Keratinocyte (primary cell): ENCODE measurements at regions not wholly inside any gene's neighbourhood (a gene's known extent, or its start where the extent isn't known, plus 50 kb on each side); places are given as distances from the start of the nearest gene placed in this dataset.

Source experiments
- DNase-seq: peaks from one replicate; pipeline ENCODE4 v3.0.0-alpha.2; 2011; ENCODE audit warnings: low read depth, missing footprints, low spot score
- FAIRE-seq: peaks from 2 replicates; lab custom pipeline; 2011; peaks lifted over from hg19 to GRCh38; lab: Jason Lieb, UNC
- H2AFZ ChIP-seq: 2 replicates; pipeline ENCODE4 v1.6.0; 2012; ENCODE audit warnings: low read length, control low read depth, inconsistent platforms; ENCODE audit not compliant: control insufficient read depth
- H3K27ac ChIP-seq: 2 replicates; pipeline ENCODE4 v1.5.1; 2011; ENCODE audit warnings: low read length; ENCODE audit not compliant: control insufficient read depth, insufficient read depth
- H3K27me3 ChIP-seq: 3 replicates; pipeline ENCODE4 v1.6.0; 2011; ENCODE audit warnings: low read length; ENCODE audit not compliant: control insufficient read depth, insufficient read depth; ENCODE audit errors: extremely low read depth
- H3K36me3 ChIP-seq, 2 experiments: 2 replicates in 1 of 2; 3 replicates in 1 of 2; pipeline ENCODE4 v1.5.1; 2011; ENCODE audit warnings: low read length in 2 of 2, mild to moderate bottlenecking in 1 of 2; ENCODE audit not compliant: control insufficient read depth in 2 of 2, insufficient read depth in 2 of 2; ENCODE audit errors: extremely low read depth in 1 of 2
- H3K4me1 ChIP-seq: 3 replicates; pipeline ENCODE4 v1.5.1; 2011; ENCODE audit warnings: low read length; ENCODE audit not compliant: control insufficient read depth, insufficient read depth; ENCODE audit errors: extremely low read depth
- H3K4me2 ChIP-seq: 3 replicates; pipeline ENCODE4 v1.6.0; 2011; ENCODE audit warnings: low read depth, low read length; ENCODE audit not compliant: control insufficient read depth, insufficient read depth; ENCODE audit errors: extremely low read depth
- H3K4me3 ChIP-seq, 3 experiments: fragments of 200-600 bp in 1 of 3; sonication (generic) in 1 of 3; 2 replicates in 2 of 3; 3 replicates in 1 of 3; pipeline ENCODE4 v1.5.1; 2011 to 2016; ENCODE audit warnings: low read length in 3 of 3, mild to moderate bottlenecking in 3 of 3, control low read depth in 2 of 3, inconsistent platforms in 1 of 3, low read depth in 1 of 3, mixed read lengths in 1 of 3, mixed run types in 1 of 3, moderate library complexity in 1 of 3; ENCODE audit not compliant: control insufficient read depth in 2 of 3, insufficient read depth in 2 of 3; ENCODE audit errors: extremely low read depth in 1 of 3
- H3K79me2 ChIP-seq: 2 replicates; pipeline ENCODE4 v1.6.0; 2012; ENCODE audit warnings: low read length; ENCODE audit not compliant: control insufficient read depth, insufficient read depth
- H3K9ac ChIP-seq: 3 replicates; pipeline ENCODE4 v1.6.0; 2011; ENCODE audit warnings: low read length; ENCODE audit not compliant: control insufficient read depth, insufficient read depth; ENCODE audit errors: extremely low read depth
- H3K9me1 ChIP-seq: 3 replicates; pipeline ENCODE4 v1.6.0; 2011; ENCODE audit warnings: low read length; ENCODE audit not compliant: control insufficient read depth, insufficient read depth; ENCODE audit errors: extremely low read depth
- H3K9me3 ChIP-seq: 2 replicates; pipeline ENCODE4 v1.5.1; 2012; ENCODE audit warnings: low read depth, low read length; ENCODE audit not compliant: control insufficient read depth
- H4K20me1 ChIP-seq: 3 replicates; pipeline ENCODE4 v1.6.0; 2011; ENCODE audit warnings: low read length; ENCODE audit not compliant: control insufficient read depth, insufficient read depth; ENCODE audit errors: extremely low read depth
- CTCF ChIP-seq, 3 experiments: IDR thresholded peaks in 1 of 3; conservative IDR thresholded peaks in 1 of 3; optimal IDR thresholded peaks in 1 of 3; 2 replicates in 2 of 3; 3 replicates in 1 of 3; pipeline versions ENCODE3 to v1.5.1; 2011; ENCODE audit warnings: low read length in 3 of 3, mild to moderate bottlenecking in 3 of 3, moderate library complexity in 2 of 3, control low read depth in 1 of 3, inconsistent platforms in 1 of 3; ENCODE audit not compliant: insufficient read depth in 2 of 3; ENCODE audit errors: extremely low read depth in 1 of 3
- EZH2 ChIP-seq: IDR thresholded peaks from one replicate; pipeline ENCODE4 v1.6.1; 2012; ENCODE audit warnings: inconsistent platforms, mild to moderate bottlenecking, low read length, moderate library complexity
- dilution Hi-C: fragments of 300-500 bp; cut with MboI; formaldehyde crosslinking; loops from one replicate; pipeline ENCODE4 v1.7.0; 2020; ENCODE audit warnings: low sequenced_read_pairs; ENCODE audit not compliant: extremely low pct_ligation_motif_present

DNA sequence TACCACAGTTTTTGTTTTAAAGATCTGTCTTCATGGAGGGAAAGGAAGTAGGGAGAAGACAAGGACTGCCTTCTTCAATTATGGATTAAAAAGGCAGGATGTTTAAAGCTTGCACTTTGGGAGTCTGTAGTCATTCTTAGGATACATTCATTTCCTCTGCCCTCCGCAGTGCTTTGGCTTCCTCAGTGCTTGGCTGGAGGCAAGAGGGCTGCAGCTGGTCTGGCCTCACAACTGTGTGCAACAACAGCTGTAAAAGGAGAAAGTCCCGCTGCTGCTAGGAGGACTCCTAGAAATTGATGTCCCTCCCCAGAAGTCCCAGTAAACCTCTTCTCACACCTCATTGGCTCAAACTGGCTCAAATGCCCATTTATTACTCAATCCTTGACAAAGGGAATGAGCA, 54.4 kb upstream of the PPP2R3A start:
- Histone ChIP-seq H3K4me2 (no peak overlapping the region), H3K9ac (no peak overlapping the region), H3K9me1 (no peaks in the 10 kb centered on the region), H3K27ac (no peak overlapping the region), H3K4me3 (no peak overlapping the region), H3K4me1 (peaks cover 24% of the 10 kb centered on the region), H3K27me3 (no peaks in the 10 kb centered on the region), H2AFZ (no peak overlapping the region), H3K9me3 (no peaks in the 10 kb centered on the region), H4K20me1 (no peaks in the 10 kb centered on the region), H3K36me3 (no peaks in the 10 kb centered on the region), H3K79me2 (no peaks in the 10 kb centered on the region)
- DNase-seq (no peak), FAIRE-seq (no peak)
- TF ChIP-seq EZH2: no peak
- no peak for TF ChIP-seq CTCF (optimal IDR thresholded peaks at IDR 0.05 in 1 of 3, IDR thresholded peaks at IDR 0.05 in 1 of 3, conservative IDR thresholded peaks at IDR 0.05 in 1 of 3; ENCODE audit: extremely low read depth in 1 of 3, insufficient read depth in 2 of 3, low read length in 3 of 3)
- dilution Hi-C loops: no loop called here

GRCh38 chr3:135915206-135915605, 50.3 kb upstream of the PPP2R3A start:
- Histone ChIP-seq H3K4me3 (no peak overlapping the region), H4K20me1 (no peaks in the 10 kb centered on the region), H3K9ac (no peak overlapping the region), H3K79me2 (no peaks in the 10 kb centered on the region), H3K9me3 (no peaks in the 10 kb centered on the region), H2AFZ (no peak overlapping the region), H3K36me3 (no peaks in the 10 kb centered on the region), H3K27me3 (no peaks in the 10 kb centered on the region), H3K9me1 (no peaks in the 10 kb centered on the region), H3K27ac (no peak overlapping the region), H3K4me2 (no peak overlapping the region), H3K4me1 (peaks cover 6% of the 10 kb centered on the region)
- DNase-seq (no peak), FAIRE-seq (peak; percentile 44)
- dilution Hi-C loops: no loop called here
- no peak for TF ChIP-seq EZH2
- no peak for TF ChIP-seq CTCF (optimal IDR thresholded peaks at IDR 0.05 in 1 of 3, IDR thresholded peaks at IDR 0.05 in 1 of 3, conservative IDR thresholded peaks at IDR 0.05 in 1 of 3; ENCODE audit: extremely low read depth in 1 of 3, insufficient read depth in 2 of 3, low read length in 3 of 3)
